COLO829 (cell line): ENCODE measurements at regions not wholly inside any gene's neighbourhood (a gene's known extent, or its start where the extent isn't known, plus 50 kb on each side); places are given as distances from the start of the nearest gene placed in this dataset.
"Not testable (repeated sequence)": the region's sequence is repeated elsewhere in the genome, so short reads cannot be mapped to it uniquely, and the experiment has no call there.

ENCODE experiments used
- DNase-seq: peaks from one replicate; pipeline ENCODE4 v3.0.0; 2012; ENCODE audit warnings: low spot score

DNA sequence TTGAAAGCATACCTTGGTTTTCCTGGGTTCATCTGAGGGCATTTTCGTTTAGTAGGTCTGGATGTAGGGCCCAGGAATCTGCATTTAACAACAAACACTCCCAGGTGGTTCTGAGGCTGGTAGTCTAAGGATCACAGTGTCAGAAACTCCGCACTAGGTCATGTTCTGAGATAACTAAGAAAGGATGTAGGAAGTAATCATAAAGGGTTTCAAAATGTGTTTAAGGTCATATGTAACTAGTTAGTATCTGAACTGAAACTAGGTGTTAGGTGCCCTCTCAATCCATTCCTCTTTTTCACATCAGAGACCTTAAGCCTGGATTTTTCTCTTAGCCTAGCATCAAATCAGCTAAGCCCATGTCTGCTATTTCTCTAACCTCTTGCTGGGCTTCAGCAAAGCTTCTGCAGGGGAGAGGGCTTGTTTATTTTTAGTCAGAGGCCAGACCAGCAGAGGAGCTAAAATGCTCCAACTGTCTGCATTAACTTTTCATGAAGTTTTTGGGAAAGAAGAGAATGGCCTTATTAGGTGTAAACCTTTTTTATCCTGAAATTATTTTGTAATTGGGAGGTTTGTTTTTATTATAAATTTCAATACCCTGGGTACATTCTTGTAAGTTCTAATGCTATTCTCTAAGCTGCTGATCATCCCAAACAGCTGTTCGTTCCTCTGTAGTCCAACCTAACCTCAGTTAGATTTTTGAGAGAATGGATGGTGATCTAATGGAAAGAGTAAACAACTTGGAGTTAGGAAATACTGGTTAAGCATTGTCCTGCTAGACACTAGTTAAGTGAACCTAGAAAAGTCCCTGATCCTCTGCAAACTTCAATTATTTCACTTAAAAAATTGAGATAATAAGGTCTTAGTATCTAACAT lies 262.8 kb upstream of the RFC3 start:
- DNase-seq, result no peak

DNA sequence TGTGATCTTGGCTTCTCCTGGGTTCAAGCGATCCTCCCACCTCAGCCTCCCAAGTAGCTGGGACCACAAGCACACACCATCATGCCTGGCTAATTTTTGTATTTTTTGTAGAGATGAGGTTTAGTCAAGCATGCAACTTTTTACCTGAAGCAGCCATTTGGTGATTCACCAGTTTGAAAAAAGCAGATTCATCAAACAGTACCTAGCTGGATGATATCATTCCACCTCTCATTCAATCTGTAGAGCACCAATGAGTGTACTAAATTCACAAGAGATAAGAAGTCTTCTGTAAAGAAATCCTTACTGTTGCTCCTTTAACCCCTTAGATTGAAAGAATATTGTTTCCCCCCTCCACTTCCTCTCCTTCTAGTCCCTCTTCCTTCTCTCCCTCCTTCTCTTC lies 261.1 kb upstream of the RFC3 start:
- no peak for DNase-seq

DNA sequence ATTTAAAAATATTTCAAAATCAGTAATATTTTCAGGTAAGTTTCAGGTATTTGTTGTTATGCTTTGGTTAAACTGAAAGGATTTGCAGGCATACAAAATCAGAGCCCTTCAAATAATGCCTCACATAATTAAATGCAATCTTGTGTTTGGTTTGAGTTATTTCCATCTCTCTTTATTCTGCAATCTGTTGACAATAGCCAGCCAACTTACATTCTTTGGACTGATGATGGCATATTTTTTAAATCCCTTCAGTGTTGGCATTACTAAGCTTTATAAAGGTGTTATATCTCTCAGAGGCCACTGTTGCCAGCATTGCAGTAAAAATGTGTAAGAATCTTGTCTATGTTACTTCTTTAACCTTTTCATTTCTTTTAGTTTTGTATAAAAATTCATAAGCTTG lies 257.2 kb upstream of the RFC3 start:
- no peak for DNase-seq

DNA sequence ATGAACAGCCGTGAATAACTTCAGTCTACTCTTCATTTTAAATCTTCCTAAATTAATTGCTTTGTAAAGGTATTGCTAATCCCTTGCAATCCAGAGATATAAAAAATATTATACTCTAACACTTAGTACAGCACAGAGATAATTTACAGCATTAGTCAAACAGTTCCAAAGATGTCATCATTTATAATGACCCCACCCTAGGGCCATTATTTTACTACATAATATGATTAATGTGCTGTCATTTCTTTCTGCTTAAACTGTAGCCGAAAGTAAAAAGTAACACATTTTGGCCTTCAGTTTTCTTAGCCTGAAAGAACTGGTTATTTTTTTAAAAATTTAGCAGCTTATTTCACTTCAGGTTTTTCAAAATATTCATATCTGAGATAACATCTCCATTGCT lies 256.3 kb upstream of the RFC3 start:
- no peak for DNase-seq

DNA sequence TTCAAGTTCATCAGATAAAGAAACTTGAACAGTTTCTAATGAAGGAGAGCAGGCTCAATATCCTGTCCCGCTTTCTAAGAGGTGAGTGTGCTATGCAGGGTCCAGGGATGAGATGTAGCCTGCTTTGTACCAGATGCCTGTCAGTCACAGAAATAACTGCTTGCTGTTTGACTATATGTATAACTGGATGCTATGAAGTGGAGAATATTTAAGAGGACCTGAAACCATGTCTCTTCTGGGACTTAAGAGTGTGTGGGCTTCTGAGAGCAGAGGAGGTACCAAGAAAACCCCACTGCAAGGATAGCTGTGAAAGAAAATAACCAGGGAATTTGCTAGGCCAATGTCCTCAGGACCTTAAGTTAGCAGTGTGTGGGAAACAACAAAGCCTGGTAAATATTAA lies 246.3 kb upstream of the RFC3 start:
- DNase-seq, result no peak

DNA sequence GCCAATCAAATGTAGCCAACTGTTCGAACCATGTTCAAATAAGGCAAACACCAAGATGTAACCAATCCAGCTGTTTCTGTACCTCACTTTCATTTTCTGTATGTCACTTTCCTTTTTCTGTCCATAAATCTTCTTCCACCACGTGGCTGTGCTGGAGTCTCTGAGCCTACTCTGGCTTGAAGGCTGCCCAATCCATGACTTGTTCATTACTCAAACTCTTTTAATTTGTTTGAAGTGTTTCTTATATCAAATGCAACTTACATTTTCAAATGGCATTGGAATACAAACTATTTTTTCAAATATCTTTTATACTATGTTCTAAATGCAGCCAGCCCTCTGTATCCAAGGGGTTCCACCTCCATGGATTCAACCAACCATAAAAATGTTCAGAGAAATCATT lies 245.6 kb upstream of the RFC3 start:
- DNase-seq, result not testable (repeated sequence)

DNA sequence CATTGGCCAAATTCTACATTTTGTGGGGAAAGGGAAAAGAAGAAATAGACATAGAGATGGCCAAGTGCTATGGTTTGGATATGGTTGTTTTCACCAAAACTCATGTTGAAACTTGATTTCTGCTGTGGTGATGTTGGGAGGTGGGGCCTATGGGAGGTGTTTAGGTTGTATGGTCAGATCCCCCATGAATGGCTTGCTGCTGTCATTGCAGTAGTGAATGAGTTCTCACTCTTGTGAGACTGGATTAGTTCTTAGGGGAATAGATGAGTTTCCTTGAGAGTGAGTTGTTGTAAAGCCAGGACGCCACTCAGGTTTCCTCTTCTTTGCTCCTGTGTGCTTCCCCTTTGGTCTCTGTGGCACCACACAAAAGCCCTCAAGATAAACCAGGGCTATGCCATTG lies 242.6 kb upstream of the RFC3 start:
- no peak for DNase-seq

DNA sequence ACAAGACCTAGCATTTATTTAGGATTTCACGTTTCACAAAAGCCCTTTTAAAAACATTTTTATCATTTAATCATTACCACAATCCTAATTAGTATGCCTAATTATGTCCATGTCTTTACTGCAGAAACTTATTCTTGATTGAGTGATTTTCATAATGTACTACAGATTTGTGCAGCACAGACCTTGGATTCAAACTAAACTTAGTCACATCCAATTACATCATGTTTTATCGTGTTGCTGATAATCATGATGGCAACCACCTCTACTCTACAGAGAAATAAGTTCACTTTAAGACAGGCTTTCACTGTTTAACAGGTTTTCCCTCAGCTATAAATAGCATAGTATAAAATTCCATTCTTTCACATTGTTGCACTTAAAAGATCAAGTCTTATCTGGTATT lies 240.9 kb upstream of the RFC3 start:
- DNase-seq, result peak; percentile 42

DNA sequence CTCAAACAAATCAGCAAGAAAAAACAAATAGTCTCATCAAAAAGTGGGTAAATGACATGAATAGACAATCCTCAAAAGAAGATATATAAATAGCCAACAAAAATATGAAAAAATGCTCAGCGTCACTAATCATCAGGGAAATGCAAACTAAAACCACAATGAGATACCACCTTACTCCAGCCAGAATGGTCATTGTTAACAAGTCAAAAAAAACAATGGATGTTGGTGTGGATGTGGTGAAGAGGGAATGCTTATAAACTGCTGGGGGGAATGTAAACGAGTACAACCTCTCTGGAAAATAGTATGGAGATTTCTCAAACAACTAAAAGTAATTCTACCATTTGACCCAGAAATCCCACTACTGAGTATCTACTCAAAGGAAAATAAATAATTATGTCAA lies 239.2 kb upstream of the RFC3 start:
- DNase-seq, result no peak

DNA sequence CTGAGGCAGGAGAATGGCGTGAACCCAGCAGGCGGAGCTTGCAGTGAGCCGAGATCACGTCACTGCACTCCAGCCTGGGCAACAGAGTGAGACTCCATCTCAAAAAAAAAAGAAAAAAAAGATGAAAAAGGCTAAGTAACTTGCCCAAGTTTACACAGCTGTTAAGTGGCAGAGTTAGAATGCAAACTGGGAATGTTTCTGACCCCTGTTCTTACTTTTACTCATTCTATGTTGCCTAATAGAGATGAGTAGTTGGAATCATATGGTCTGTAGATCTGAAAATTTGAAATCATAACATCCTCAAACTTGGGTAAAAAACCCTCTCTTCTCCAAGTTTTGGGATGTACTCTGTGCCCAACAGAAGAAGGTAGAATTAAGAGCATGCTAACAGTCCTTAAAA lies 235.8 kb upstream of the RFC3 start:
- no peak for DNase-seq

DNA sequence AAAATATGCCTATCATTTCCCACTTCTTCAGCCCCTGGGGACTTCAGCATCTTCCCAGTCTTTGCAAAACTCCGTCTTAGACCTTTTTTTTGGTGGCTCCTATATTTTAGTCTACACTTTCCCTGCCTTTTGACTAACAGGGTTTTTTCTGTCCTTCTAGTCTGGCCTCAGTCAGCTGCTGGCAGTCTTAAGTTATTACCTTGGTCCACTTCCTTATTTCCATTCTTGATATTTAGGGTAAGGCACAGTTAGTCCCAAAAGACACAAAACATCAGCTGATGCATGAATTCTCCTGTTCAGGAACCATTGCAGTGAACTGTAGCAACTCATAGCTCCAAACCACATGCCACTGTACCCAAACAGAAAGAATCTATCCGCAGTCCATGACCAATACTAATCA lies 234.6 kb upstream of the RFC3 start:
- no peak for DNase-seq

DNA sequence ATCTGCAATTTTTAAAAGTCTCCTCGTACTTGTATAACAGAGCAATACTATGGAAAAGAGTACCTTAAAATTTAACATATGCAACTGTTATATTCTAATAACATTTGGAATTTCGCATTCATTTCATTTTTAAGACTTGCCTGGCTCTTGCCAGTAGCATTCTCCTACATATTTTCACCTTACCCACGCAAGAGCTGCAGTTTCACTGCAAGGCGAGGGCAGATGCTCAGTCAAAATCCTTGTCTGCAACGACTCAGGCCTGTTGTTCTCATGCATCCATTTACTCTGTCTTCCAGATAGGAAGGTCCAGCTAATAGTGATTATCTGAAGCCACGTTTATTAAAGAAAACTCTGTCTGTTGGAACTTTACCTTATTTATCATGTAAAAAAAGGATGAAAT lies 227.0 kb upstream of the RFC3 start:
- no peak for DNase-seq

DNA sequence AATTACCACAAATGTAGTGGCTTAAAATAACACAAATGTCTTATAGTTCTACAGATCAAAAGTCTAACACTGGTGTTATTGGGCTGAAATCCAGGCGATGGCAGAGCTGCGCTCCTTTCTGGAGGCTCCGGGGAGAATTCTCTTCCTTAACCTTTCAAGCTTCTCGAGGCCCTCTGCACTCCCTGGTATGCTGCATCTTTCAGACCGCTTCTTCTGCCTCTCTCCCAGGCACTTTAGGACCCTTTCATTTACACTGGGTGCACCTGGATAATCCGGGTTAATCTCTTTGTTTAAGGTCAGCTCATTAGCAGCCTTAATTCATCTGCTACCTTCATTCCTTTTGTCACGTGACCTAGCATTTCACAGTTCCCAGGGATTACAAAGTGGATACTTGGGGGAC lies 211.3 kb upstream of the RFC3 start:
- no peak for DNase-seq

DNA sequence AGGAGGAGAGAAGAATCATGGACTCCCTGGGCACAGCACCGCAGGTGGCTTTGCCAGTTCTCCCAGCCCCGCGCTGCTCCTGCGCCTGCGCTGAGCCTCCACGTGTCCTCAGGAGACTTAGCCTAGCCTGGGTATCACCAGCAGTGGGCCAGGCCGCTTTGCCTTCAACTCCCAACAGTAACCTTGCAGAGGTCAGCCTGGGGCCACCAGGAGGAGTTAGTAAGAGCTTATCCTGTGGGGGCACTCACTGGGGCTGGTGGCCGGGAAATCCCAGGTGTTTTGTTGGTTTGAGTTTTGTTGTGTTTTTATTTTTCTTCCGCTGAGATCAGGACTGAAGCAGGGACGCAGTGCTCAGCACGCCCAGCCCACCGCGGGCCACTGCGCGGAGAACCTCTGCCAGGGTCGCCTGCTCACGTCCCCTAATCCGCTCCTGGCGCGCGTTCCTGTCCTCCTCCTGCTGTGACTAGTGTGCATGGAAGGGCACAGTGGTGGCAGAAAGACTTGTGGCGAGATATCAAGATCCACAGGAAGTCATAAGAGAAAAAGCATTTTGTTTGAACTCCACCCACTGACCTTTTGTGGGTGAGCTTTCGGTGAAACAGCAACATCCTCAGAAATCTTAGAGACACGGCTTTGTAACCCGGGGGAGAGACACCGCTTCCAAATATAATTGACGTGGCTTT lies 207.4 kb upstream of the RFC3 start:
- DNase-seq, result peak; percentile 93

DNA sequence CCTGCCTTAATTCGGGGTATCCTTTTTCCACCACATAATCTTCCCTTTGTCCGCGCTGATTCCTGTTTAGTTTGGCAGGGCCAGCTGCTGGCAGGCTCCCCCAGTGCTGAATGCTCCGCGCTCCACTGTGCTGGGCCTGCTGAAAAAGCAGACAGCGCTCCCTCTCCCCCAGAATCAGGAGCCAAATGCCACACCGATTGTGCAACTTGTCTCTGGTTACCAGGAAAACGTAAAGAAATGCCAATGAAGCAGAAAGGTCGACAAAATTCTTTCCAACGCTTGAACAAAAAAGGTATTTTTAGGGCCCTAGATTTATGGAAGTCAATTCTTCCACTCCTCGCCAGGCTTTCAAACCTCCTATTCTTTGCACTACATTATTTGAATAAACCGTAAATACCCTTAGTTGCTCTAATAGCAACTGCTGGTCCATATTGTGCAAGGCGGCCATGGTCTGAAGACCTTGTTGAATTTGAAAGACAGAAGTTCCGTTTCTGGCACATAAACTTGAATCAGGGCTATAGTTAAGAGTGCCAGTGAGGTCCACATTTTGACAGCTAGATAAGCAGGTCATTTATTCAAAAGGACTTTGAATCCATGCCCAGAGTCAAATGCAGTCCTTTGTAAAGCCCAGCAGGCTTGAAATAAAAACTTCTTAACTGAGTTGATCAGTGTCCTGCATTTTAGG lies 206.7 kb upstream of the RFC3 start:
- DNase-seq, result no peak

DNA sequence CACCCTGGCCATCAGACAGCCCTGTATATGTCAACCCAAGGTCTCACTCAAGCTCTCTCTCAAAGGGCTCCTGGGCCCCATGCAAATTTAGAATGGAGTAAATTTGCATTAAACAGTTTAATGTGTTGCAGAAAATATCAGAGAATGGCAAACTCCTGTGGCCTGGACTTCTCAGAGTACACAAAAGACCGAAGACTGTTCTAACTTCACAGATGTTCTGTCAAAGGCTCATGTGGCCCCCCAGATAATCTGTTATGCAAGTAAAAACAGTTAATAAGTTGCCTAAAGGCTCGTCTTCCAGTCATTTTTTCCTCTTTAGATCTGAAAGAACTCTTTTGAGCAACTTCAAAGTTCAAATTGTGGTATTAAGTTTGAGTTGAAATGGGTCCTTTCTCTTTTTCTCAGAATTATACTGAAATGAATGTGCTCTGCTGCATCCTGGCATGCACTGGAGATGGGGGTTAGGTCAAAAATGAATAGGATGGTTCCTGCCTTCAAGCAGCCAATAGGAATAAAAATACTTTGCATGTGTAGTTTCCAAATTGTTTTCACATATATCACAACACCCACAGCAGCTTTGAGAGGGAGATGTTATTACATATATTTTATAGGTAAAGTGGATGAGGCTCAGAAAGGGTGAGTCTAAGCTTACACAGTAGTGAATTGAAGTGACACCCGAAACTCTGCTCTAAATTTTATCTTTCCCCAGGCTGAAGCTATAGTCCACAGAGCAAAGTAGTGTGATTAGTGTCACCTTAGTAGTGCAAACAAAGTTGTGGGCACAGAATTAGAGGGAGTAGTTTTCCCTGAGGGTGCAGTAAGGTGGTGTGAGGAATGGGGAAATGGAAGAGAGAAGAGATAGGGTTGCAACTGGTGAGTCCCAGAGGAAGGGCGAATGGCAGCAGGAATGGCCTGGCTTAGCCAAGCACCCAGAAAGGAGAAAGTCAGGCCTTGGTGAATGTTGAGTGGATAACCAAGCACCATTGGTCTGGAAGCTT lies 205.0 kb upstream of the RFC3 start:
- peak; percentile 31 for DNase-seq

DNA sequence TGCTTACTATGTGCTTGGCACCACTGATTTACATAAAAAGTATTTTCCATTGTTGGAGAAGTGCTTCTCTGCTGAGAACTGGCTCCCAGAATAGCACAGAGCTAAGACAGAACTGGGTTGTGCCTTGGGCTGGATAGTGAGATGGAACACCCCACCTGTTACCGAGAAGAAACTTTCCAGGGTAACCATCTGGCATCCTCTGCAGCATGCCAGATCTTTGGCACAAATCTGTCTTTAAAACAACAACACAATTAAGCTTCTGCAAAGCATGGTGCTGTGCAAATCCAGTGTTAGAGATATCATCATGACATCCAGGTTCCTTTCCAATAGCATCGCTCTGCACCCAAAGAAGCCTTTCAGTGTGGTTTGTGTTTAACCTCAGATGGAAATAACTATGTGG lies 202.5 kb upstream of the RFC3 start:
- no peak for DNase-seq

DNA sequence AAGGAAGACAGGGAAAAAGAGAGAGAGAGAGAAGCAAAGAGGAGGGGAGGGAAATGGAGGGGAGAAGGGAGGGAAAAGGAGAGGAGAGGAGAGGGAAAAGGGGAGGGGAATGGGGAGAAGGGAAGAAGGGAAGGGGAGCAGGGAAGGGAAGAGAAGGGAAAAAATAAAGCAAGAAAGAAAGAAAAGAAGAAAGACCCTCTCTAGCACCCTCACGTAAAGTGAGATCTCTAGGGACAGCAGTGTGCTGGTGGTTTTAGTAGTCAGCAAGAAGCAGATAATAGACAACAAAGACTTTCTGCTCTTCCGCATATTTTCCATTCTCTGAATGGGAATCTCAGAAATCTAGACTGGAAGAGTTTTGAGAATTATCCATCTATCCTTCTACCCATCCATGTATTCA lies 201.8 kb upstream of the RFC3 start:
- DNase-seq, result no peak

DNA sequence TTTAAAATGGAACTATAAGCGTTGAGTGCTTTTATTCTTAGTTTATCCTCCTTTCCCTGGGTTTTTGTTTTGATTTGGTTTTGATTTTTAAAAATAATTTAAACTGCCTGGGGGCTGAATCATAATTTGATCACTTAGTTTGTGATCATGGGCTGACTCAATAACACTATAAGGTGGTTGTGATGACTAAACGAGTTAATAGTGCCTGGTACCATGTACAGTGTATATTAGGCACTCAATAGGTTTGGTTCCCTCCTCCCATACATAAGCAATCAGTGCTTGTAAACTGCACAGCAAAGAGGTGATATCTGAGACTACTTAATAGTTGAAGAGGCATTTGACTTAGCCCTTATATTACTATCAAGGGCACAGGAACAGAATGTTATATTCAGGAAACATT lies 200.9 kb upstream of the RFC3 start:
- DNase-seq, result no peak

DNA sequence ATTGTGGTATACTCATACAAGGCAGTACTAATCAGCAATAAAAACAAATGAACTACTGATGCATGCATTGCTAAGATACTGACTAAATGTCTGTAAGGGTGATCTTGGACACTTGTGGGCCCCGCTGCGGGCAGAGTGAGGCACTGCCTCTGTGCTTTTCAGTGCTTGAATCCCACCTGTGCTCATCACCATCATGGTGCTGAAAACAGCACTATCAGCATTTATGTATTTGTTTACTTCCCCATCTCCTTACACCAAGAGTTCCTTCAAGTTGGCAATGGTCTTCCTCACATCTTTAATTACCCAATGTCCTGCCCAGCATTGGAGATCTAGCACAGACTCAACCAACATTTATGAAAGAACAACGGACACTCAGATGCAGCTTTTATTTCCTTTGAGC lies 193.7 kb upstream of the RFC3 start:
- no peak for DNase-seq

DNA sequence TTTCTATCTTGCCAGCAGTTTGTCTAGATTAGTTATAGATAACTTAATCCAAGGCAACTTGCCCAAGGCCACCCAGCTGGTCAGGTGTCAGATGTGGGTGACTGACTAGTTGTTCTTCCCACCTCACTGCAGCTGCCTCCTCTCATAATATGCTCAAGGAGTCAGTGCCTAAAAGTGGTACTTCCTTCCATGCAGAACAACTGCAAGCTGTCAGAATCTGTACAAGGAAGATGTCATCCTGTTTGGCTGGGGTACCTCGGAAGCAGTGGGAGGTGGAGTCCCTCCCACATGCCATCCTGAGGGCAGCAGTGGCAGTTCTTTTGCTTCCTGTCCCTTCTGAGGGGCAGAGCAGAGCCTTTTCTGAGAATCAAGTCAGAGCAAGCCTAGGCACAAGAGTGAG lies 193.2 kb upstream of the RFC3 start:
- no peak for DNase-seq

DNA sequence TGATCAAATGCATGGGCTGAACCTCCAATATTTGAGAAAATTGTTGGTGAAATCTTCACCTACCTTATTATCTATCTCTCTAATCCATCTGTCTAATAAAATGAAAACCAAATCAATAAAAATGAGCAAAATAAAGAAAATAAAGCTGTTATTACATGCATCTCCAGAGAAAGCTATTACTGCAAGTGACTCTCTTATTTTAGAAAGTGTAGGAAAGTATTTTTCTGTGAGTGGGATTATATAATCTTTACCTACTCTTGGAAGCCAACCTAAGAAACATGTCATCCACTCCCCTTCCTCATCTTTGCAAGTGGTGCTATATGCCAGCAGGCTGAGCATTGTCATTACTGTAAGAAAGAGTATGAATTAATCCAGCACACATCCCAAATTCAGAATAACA lies 191.5 kb upstream of the RFC3 start:
- DNase-seq, result no peak
